ENCODE measurements at regions not wholly inside any gene's neighbourhood (a gene's known extent, or its start where the extent isn't known, plus 50 kb on each side); places are given as distances from the start of the nearest gene placed in this dataset.
"Not testable (repeated sequence)": the region's sequence is repeated elsewhere in the genome, so short reads cannot be mapped to it uniquely, and the experiment has no call there.

GRCh38 chr12:76666290-76666835 is 97.6 kb upstream of the ZDHHC17 start:
- DNase-seq = no peak

GRCh38 chr12:76669981-76670380 is 93.9 kb upstream of the ZDHHC17 start:
- DNase-seq = no peak

GRCh38 chr12:76670776-76671175 is 93.1 kb upstream of the ZDHHC17 start:
- no peak for DNase-seq

- no peak for DNase-seq
These were observed 89.1 kb upstream of the ZDHHC17 start for GRCh38 chr12:76674669-76675315.

- not testable (repeated sequence) for DNase-seq
These were observed 87.7 kb upstream of the ZDHHC17 start for GRCh38 chr12:76676261-76676660.

DNA sequence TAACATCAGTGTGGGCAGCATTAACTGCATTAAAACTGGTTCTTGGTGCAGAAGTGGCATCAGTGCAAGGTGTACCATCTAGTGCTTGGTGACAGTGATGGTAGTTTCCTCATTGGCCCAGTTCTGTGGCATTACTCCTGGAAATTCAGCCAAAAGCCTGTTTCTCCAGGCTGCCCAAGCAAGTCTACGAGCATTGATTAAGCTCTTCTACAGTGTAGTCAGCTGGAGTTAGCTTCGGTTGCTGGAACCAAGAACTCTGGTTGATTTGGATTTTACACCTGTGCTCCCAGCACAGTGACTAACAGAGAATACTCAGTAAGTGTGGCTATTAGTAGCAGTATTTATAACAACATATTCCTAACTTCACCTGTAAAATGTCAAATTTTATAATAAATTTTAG is 84.9 kb upstream of the ZDHHC17 start:
- no peak for DNase-seq

GRCh38 chr12:76679778-76680177 is 84.1 kb upstream of the ZDHHC17 start:
- DNase-seq = no peak

- DNase-seq = no peak
These were observed 83.0 kb upstream of the ZDHHC17 start for GRCh38 chr12:76680940-76681339.

- no peak for DNase-seq
These were observed 78.7 kb upstream of the ZDHHC17 start for GRCh38 chr12:76685246-76685678.

- DNase-seq = no peak
These were observed 75.9 kb upstream of the ZDHHC17 start for GRCh38 chr12:76687981-76688380.

- DNase-seq = no peak
These were observed 75.3 kb upstream of the ZDHHC17 start for GRCh38 chr12:76688631-76689030.

- DNase-seq = no peak
These were observed 72.8 kb upstream of the ZDHHC17 start for GRCh38 chr12:76690921-76691700.

DNA sequence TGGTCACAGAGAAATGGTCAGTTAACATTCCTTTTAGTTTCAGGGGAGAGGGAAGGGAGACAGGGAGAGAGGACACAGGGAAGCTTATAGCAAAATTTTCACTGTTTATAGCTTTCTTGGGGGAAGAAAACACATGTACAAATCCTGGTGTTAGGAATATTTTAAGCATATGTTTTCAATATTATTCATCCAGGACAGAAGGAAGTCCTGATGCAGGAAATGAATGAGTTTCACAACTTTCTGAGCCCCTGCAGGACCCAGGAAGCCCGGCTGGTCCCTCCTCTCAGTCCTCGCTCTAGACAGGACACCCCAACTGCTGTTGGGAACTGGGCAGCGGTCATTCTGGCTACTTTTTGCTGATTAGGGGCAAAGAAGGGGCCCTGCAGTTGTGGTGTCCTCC is 71.1 kb upstream of the ZDHHC17 start:
- DNase-seq = no peak

GRCh38 chr12:76694369-76694768 is 69.5 kb upstream of the ZDHHC17 start:
- DNase-seq = no peak

DNA sequence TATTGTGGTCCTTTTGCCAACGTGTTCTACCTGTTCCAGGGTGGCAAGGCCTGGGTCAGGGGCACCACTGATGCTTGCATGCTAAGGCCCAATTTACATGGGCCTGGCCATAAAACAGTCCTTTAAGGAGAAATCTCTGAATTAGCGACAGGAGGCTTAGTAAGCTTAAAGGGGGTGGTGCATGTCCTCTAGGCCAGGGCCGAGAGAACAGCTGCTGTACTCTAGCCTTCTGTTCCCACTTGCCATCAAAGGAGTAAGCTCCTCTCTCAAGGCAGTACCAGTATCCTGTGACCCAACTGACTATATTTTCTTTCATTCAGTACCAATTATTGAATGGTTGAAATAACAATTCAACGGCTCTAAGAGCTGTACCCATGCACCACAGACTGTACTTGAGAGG is 67.7 kb upstream of the ZDHHC17 start:
- DNase-seq = no peak

DNA sequence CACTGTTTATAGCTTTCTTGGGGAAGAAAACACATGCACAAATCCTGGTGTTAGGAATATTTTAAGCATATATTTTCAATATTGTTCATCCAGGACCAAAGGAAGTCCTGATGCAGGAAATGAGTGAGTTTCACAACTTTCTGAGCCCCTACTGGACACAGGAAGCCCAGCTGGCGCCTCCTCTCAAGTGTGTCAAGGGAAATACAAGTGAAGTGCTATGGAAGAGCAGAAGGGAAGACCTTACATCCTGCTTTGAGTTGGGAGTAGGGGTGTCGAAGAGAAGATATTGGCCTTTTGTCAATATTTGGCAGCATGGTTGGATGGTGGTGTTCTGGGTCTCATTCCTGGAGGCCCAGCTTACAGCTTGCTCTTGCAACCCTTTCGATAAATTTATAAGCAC is 66.1 kb upstream of the ZDHHC17 start:
- no peak for DNase-seq

- no peak for DNase-seq
These were observed 65.6 kb upstream of the ZDHHC17 start for GRCh38 chr12:76698316-76698715.

- DNase-seq = no peak
These were observed 64.9 kb upstream of the ZDHHC17 start for GRCh38 chr12:76698966-76699365.

GRCh38 chr12:76701690-76702089 is 62.2 kb upstream of the ZDHHC17 start:
- DNase-seq = no peak

- DNase-seq = no peak
These were observed 61.0 kb upstream of the ZDHHC17 start for GRCh38 chr12:76702946-76703345.

DNA sequence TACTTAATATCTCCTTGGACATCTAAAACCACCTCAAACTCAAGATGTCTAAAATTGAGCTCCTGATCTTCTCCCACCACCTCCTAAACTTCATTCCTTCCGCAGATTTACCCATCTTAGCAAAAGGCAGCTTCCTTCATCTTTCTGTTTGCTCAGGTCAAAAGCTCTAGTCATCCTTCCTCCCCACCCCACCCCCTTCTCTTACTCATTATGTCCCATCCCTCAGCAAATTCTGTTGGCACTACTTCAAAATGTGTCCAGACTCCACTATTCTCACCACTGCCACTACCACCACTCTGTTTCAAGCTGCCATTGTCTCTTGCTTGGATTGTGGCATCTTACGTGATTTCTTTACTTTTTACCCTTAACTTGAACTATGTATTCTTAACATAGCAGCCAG is 59.2 kb upstream of the ZDHHC17 start:
- no peak for DNase-seq

- no peak for DNase-seq
These were observed 57.8 kb upstream of the ZDHHC17 start for GRCh38 chr12:76706101-76706500.

DNA sequence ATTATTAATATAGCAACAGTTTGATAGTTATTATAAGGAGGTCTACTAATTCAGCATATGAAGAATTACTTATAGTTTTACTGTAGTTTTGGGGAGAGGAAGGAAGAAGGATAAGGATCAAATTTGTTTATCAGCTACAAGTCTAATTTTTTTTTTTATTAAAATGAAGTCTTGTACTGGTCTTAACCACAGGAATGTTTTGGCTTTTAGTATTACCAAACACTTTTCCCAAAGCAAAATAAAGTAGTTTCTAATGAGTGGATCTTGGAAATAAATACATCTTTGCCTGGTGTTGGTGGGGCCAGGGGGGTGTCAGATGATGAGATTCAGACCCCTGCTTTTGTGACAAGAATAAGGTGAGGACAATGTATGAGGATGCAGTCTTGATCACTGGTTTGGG is 57.2 kb upstream of the ZDHHC17 start:
- DNase-seq = no peak

DNA sequence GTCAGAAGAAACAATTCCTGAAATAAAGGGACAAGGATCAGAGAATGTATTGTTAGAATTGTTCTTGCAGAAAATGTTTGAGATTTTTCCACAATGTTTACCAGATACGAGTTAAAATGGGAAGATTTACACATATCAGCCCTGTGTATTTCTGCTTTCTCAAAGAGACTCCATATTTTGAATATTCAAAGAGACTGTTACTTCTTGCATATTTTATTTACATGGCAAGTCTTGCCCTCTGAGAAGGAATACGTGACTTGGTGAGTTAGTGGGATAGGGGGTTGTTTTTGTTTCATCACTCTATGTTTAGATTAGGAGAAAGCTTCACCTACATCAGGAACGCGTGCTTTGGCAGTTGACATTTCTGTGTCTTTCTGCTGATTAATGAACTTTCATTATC is 56.1 kb upstream of the ZDHHC17 start:
- DNase-seq = no peak
